COLO668 (cell line): ENCODE measurements at regions not wholly inside any gene's neighbourhood (a gene's known extent, or its start where the extent isn't known, plus 50 kb on each side); places are given as distances from the start of the nearest gene placed in this dataset.

Experiments used
- DNase-seq: peaks from one replicate; lab custom pipeline; 2025; ENCODE audit not compliant: unreplicated experiment; lab: John Stamatoyannopoulos, UW

GRCh38 chr6:138004430-138005287, 102.6 kb downstream of the PERP start:
- peak; percentile 15 for DNase-seq

GRCh38 chr6:138005846-138006245, 101.4 kb downstream of the PERP start:
- no peak for DNase-seq

GRCh38 chr6:138007014-138007472, 100.2 kb downstream of the PERP start:
- peak; percentile 31 for DNase-seq

- no peak for DNase-seq
Measured at GRCh38 chr6:138008791-138009190, 98.4 kb downstream of the PERP start.

GRCh38 chr6:138011413-138011812, 95.8 kb downstream of the PERP start:
- DNase-seq = no peak

GRCh38 chr6:138012682-138013081, 94.5 kb downstream of the PERP start:
- no peak for DNase-seq

GRCh38 chr6:138013959-138014358, 93.3 kb downstream of the PERP start:
- no peak for DNase-seq

GRCh38 chr6:138017166-138017757, 90.0 kb downstream of the PERP start:
- peak; percentile 13 for DNase-seq

GRCh38 chr6:138018297-138018696, 88.9 kb downstream of the PERP start:
- DNase-seq = no peak

GRCh38 chr6:138025528-138025978, 81.7 kb downstream of the PERP start:
- DNase-seq = no peak

GRCh38 chr6:138026342-138026741, 80.9 kb downstream of the PERP start:
- no peak for DNase-seq

GRCh38 chr6:138028893-138029292, 78.3 kb downstream of the PERP start:
- DNase-seq = no peak

GRCh38 chr6:138030872-138031271, 76.3 kb downstream of the PERP start:
- no peak for DNase-seq

- DNase-seq = no peak
Measured at GRCh38 chr6:138031417-138031816, 75.8 kb downstream of the PERP start.

- no peak for DNase-seq
Measured at GRCh38 chr6:138031850-138032249, 75.4 kb downstream of the PERP start.

GRCh38 chr6:138032571-138032970, 74.6 kb downstream of the PERP start:
- no peak for DNase-seq

GRCh38 chr6:138034229-138034628, 73.0 kb downstream of the PERP start:
- no peak for DNase-seq

- DNase-seq = peak; percentile 71
Measured at GRCh38 chr6:138035070-138035469, 72.1 kb downstream of the PERP start.

- peak; percentile 14 for DNase-seq
Measured at GRCh38 chr6:138036111-138036510, 71.1 kb downstream of the PERP start.

GRCh38 chr6:138037009-138037504, 70.2 kb downstream of the PERP start:
- DNase-seq = no peak

GRCh38 chr6:138038142-138038870, 68.9 kb downstream of the PERP start:
- DNase-seq = peak; percentile 36
